Tibial nerve (tissue), 4 donors: ENCODE measurements at regions not wholly inside any gene's neighbourhood (a gene's known extent, or its start where the extent isn't known, plus 50 kb on each side); places are given as distances from the start of the nearest gene placed in this dataset.

Experiments
- DNase-seq, 2 donors: peaks; one replicate each; pipeline ENCODE4 v3.0.0-alpha.2; 2019; ENCODE audit warnings: low spot score in 2 of 2
- H3K27ac ChIP-seq, 4 donors: fragments of 200-600 bp; sonication (generic) in 3 of 4; one replicate each; pipeline ENCODE4 v1.5.1; 2017 to 2019; ENCODE audit warnings: mild to moderate bottlenecking in 1 of 4
- H3K27me3 ChIP-seq, 2 donors: fragments of 200-600 bp; sonication (generic) in 1 of 2; one replicate each; pipeline versions ENCODE4 v1.5.1 to v1.6.0; 2017 to 2019
- H3K36me3 ChIP-seq, 3 donors: fragments of 200-600 bp; sonication (generic); one replicate each; pipeline ENCODE4 v1.5.1; 2018 to 2019
- H3K4me1 ChIP-seq, 4 donors: fragments of 200-600 bp; sonication (generic) in 3 of 4; one replicate each; pipeline ENCODE4 v1.5.1; 2017 to 2019
- H3K4me3 ChIP-seq, 4 donors: fragments of 200-600 bp; sonication (generic) in 3 of 4; one replicate each; pipeline ENCODE4 v1.5.1; 2017 to 2019; ENCODE audit warnings: mild to moderate bottlenecking in 1 of 4, moderate library complexity in 1 of 4
- H3K9me3 ChIP-seq, 4 donors: fragments of 200-600 bp; sonication (generic) in 3 of 4; one replicate each; pipeline ENCODE4 v1.5.1; 2017 to 2019
- EP300 ChIP-seq, 2 donors: sonication (generic); formaldehyde crosslinking; IDR thresholded peaks; one replicate each; pipeline ENCODE4 v1.6.1; 2017; ENCODE audit warnings: antibody characterized with exemption in 2 of 2, mild to moderate bottlenecking in 1 of 2
- POLR2A ChIP-seq, 2 donors: fragments of 450-650 bp; IDR thresholded peaks; one replicate each; pipeline ENCODE4 v1.6.1; 2017; ENCODE audit warnings: antibody characterized with exemption in 2 of 2, mild to moderate bottlenecking in 2 of 2, moderate library complexity in 2 of 2
- WGBS, 2 donors: methylation state at CpG; one replicate each; pipeline ENCODE4 v1.1.5; 2018; 5-methylcytosine and 5-hydroxymethylcytosine counted together
- TF ChIP-seq, protein P1 (sequence below), 5 experiments: fragments of 200-600 bp in 3 of 5; fragments of 450-650 bp in 2 of 5; sonication (generic) in 3 of 5; IDR thresholded peaks; one replicate each; pipeline ENCODE4 v1.5.1; 2016 to 2019; ENCODE audit warnings: antibody characterized with exemption in 5 of 5, mild to moderate bottlenecking in 3 of 5, moderate library complexity in 2 of 5

DNA sequence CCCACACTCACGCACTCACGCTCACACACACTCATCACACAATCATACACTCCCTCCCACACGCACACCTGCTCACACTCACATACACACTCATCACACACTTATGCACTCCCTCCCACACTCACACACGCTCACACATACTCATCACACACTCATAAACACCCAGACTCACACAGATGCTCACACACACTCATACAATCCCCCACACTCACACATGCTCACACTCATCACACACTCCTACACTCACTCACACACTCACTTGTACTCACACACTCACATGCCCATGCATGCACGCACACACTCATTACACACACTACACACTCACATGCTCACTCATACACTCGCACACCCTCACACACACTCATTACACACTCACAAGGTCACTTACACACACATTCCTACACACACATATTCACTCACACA is 131.1 kb upstream of the PDE10A start:
- WGBS, 2 donors, result 90 to 93% methylated on average over 6 of the region's 6 CpGs
- no peak for DNase-seq
- Histone ChIP-seq H3K36me3 (no peaks in the 10 kb centered on the region), H3K27ac (no peak overlapping the region), H3K4me1 (no peaks in the 10 kb centered on the region), H3K4me3 (no peak overlapping the region), H3K27me3 (no peaks in the 10 kb centered on the region), H3K9me3 (no peaks in the 10 kb centered on the region)
- no peak for TF ChIP-seq POLR2A (IDR thresholded peaks at IDR 0.05)
- no peak for TF ChIP-seq EP300 (IDR thresholded peaks at IDR 0.05)
- TF ChIP-seq, protein P1, sequence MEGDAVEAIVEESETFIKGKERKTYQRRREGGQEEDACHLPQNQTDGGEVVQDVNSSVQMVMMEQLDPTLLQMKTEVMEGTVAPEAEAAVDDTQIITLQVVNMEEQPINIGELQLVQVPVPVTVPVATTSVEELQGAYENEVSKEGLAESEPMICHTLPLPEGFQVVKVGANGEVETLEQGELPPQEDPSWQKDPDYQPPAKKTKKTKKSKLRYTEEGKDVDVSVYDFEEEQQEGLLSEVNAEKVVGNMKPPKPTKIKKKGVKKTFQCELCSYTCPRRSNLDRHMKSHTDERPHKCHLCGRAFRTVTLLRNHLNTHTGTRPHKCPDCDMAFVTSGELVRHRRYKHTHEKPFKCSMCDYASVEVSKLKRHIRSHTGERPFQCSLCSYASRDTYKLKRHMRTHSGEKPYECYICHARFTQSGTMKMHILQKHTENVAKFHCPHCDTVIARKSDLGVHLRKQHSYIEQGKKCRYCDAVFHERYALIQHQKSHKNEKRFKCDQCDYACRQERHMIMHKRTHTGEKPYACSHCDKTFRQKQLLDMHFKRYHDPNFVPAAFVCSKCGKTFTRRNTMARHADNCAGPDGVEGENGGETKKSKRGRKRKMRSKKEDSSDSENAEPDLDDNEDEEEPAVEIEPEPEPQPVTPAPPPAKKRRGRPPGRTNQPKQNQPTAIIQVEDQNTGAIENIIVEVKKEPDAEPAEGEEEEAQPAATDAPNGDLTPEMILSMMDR (IDR thresholded peaks at IDR 0.05), result no peak

DNA sequence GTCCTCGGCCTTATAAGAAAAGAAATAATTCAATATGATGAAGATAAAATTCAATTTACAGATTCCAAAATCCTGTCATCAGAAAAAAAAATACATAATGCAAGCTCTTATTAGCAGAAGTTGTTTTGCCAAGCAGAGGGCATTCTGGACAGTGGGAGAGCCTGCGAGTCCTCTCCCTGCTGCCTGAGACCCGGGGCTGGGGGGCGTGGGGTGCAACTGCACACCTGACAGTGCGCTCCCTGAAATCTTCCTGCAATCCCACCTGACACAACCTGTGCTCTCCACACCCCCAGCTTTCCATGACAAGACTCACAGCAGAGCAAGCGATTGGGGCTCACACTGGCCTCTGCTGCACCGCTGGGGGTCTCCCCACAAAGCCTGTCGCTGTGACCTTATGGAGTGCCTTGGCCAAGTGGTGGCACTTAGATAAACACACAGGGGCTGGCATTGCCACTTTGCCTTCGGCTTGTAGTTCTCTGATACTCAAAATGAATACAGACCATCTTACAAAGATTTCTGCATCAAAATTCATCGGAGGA is 130.3 kb upstream of the PDE10A start:
- H3K9me3 ChIP-seq, result no peaks in the 10 kb centered on the region
- TF ChIP-seq, protein P1 (IDR thresholded peaks at IDR 0.05), result no peak
- TF ChIP-seq POLR2A (IDR thresholded peaks at IDR 0.05), result no peak
- TF ChIP-seq EP300 (IDR thresholded peaks at IDR 0.05), result no peak
- no peak overlapping the region for H3K4me3 ChIP-seq
- H3K27me3 ChIP-seq, result no peaks in the 10 kb centered on the region
- DNase-seq, result no peak
- no peak overlapping the region for H3K27ac ChIP-seq
- H3K4me1 ChIP-seq, result no peaks in the 10 kb centered on the region
- no peaks in the 10 kb centered on the region for H3K36me3 ChIP-seq
- 79 to 89% methylated on average over 10 of the region's 10 CpGs for WGBS, 2 donors

DNA sequence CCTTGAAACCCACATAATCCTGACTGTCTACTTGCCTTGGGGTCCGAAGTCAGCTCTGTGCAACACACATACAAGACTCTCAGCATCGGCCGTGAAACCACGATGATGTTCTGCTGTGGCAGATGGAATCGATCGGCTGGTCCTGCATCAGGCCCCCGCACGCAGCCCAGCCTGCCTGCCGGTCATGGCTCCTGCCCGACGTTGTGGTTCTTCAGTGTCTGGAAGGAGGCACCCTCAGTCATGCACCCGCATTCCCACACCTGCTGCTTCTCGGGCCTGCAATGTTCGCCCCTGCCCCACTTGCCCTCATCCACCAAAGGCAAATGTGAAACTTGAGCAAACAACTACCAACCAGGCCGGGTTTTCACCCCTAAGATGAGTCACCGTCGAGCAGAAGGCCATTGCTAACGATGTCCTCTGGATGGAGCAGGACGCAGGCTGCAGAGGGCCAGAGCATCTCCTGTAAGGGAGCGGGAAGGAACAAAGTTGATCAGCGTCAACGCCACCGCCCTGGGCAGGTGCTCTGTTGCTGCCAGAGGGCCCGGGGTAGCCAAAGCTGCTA is 128.9 kb upstream of the PDE10A start:
- Histone ChIP-seq H3K4me1 (no peaks in the 10 kb centered on the region), H3K36me3 (no peaks in the 10 kb centered on the region), H3K27ac (no peak overlapping the region), H3K4me3 (no peak overlapping the region), H3K27me3 (no peaks in the 10 kb centered on the region), H3K9me3 (no peaks in the 10 kb centered on the region)
- TF ChIP-seq EP300 (IDR thresholded peaks at IDR 0.05) (no peak), POLR2A (IDR thresholded peaks at IDR 0.05) (no peak)
- TF ChIP-seq, protein P1 (IDR thresholded peaks at IDR 0.05), result no peak
- DNase-seq, result no peak
- WGBS, 2 donors, result 96 to 97% methylated on average over 20 to 24 of the region's 24 CpGs

DNA sequence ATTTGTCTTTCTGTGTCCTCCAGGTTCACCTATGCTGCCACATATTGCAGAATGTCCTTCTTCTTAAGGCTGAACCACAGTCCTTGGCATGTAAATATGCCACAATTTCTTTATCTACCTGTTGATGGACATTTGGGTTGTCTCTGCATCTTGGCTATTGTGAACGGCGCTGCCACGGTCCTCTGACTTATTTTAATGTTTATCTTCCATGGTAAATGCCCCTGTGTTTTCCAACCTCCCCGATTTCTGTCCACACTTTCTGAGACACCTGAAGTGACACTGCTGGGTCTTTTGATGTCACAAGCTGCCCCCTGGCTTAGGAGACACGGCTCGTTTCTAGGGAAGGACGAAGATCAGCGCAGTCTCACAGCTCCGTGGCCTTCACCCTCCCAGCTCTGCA is 128.3 kb upstream of the PDE10A start:
- Histone ChIP-seq H3K9me3 (no peaks in the 10 kb centered on the region), H3K4me1 (no peaks in the 10 kb centered on the region), H3K27me3 (no peaks in the 10 kb centered on the region), H3K36me3 (no peaks in the 10 kb centered on the region), H3K27ac (no peak overlapping the region), H3K4me3 (no peak overlapping the region)
- no peak for DNase-seq
- TF ChIP-seq POLR2A (IDR thresholded peaks at IDR 0.05) (no peak), EP300 (IDR thresholded peaks at IDR 0.05) (no peak)
- TF ChIP-seq, protein P1 (IDR thresholded peaks at IDR 0.05), result no peak
- WGBS, 2 donors, result 87 to 97% methylated on average over 9 of the region's 9 CpGs

DNA sequence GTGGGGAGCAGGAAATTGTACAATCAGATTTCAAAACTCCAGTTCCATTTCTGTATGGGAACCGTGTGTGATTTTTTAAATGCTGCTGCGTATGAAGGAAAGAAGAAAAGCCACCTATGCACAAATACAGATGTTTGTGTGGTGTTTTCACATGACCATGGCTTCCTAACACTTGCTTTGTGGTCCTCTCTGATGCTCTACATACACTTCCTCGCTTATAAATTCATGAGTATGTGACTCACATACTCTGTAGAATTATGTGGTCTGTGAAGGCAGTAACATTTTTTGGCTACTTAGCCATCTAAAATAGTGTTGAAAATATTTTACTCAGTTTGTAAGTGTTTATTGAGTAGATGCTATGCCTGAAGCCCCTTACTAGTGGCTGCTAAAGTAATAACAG is 119.8 kb upstream of the PDE10A start:
- WGBS, 2 donors, result 75 to 82% methylated on average over 3 of the region's 3 CpGs
- Histone ChIP-seq H3K27me3 (no peaks in the 10 kb centered on the region), H3K4me1 (no peaks in the 10 kb centered on the region), H3K4me3 (no peak overlapping the region), H3K27ac (no peak overlapping the region), H3K9me3 (no peaks in the 10 kb centered on the region), H3K36me3 (no peaks in the 10 kb centered on the region)
- DNase-seq, result no peak
- TF ChIP-seq, protein P1 (IDR thresholded peaks at IDR 0.05), result no peak
- no peak for TF ChIP-seq POLR2A (IDR thresholded peaks at IDR 0.05)
- no peak for TF ChIP-seq EP300 (IDR thresholded peaks at IDR 0.05)
